NOMO-1 treated with DMSO at 0.1 percent for 48 hours (cell line): ENCODE measurements at regions not wholly inside any gene's neighbourhood (a gene's known extent, or its start where the extent isn't known, plus 50 kb on each side); places are given as distances from the start of the nearest gene placed in this dataset.
A peak's percentile ranks its signal among the peaks of the same experiment; 100 is the strongest.

Experiments used
- DNase-seq: peaks from one replicate; lab custom pipeline; 2025; ENCODE audit not compliant: unreplicated experiment; lab: John Stamatoyannopoulos, UW

DNA sequence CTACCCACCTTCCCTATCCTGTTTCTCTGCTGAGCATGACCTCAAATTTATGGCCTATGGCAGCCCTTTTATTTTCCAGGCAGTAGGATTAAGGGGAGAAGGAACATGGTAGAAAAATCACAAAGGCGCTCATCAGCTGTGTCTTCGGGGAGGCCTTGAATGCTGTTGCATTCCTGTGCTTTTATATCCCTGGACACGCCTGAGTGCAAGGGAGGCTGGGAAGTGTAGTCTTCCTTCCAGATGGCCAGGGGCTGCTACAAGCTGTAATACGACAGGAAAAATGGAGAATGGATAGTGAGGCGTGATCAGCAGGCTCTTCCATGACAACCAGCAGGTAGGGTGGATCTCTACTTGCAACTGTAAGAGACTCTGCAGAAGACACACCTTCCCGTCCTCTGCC, 210.9 kb upstream of the GGTLC1 start:
- no peak for DNase-seq

DNA sequence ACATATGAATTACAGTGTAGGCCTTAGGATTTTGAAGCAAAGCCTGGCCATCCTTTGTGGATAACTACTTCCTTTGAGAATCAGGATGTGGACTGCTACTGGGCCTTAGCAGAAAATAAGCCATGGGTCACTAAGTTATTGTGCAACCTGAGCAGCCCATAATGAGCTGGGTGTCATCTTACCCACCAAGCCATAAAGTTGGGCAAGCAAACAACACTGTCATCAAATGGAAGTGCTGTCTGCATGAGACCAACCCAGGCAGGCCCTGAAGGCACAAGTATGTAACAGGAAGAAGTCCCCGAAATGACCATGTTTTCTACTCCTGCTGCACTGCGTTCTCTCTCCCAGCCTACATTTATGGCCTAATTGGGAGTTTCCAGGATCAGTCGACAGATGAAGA, 205.6 kb upstream of the GGTLC1 start:
- peak; percentile 29 for DNase-seq

DNA sequence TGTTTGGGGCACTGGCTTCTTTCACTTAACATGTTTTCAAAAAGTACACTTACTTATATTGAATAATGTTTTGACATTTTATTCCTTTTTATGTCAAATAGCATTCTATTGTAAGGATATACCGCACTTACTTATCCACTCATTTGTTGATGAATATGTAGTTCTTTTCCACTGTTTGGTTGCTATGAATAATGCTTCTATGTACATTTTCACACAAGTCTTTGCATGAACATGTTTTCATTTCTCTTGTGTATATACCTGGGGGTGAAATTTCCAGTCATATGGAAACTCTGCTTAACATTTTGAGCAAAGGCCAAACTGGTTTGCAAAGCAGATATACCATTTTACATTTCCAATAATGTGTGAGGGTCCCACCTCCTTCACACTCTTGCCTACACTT, 202.3 kb upstream of the GGTLC1 start:
- no peak for DNase-seq

DNA sequence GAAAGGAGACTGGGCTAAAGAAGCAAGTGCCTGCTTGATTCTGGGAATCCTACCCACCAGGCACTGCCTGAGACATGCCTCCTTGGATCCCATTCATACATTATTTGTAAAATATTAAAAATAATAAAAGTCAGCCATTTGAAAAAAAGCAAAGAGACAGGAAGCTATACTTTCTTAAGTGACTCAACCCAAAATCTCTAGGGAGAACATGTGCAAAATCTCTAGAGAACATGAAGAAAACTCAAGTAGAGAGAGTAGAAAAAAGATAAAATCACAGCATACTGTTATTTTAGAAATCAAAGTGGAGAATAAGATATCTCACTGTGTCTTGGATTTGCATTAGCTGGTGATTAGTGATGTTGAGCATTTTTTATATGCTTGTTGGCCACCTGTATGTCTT, 197.2 kb upstream of the GGTLC1 start:
- no peak for DNase-seq

DNA sequence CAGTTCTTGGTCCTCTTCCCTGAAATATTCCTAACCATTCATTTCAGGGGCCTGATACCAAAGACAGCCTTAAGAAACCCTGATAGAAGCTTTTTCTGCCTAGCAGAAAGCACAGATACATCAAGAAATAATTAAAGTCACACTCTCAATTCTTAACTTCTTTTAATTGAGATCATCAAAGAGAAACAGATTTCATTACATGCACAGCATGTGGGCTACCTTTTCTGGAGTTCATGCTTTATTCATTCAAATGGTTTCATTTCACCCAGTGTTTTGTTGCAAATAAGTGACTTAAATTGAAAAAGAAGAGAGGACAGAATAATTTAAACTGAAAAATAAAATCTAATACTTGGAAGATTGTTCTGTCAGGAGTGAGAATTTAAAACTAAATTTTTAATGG, 192.6 kb upstream of the GGTLC1 start:
- DNase-seq, result no peak

DNA sequence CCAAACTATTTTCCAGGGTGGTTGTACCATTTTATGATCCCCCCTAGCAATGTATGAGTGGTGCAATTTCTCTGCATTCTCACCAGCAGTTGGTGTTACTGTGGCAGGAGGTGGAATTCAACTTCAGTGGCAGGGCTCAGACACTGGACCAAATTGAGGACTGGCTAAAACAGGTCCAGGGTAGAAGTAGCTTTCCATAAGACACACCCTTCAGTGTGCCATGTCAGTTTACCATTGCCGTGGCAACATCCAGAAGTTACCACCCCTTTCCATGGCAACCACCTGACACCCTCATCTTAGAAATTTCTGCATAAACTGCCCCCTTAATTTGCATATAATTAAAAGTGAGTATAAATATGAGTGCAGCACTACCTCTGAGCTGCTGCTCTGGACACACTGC, 180.7 kb upstream of the GGTLC1 start:
- no peak for DNase-seq

DNA sequence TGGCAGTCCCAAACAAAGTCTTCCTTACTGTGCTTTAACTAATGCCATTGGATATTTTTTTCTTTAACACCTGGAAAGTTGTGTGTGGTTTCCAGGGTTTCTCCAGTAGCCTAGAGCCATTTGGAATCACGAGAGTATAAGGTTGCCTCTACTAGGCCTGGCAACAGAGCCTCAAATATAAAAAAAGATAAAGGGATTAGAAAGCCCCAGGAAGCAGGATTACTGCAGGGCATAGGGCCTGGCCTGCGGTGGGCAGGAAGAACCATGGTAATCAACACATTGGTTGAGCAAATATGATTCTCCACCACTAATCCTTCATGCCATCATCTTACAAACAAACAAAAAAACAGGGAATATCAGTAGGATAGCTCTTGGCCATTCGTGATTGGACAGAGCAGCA, 177.8 kb upstream of the GGTLC1 start:
- no peak for DNase-seq

DNA sequence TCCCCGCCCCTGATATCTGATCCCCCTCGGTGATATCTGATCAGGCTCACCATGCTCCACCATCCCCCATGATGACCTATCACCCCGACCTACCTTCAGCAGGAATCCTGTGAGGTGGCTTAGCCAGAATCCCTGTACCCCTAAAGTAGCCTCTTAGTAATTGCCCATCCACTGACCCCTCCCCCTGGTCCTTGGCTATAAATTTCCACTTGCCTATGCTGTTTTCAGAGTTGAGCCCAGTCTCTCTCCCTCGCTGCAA, 177.5 kb upstream of the GGTLC1 start:
- no peak for DNase-seq

DNA sequence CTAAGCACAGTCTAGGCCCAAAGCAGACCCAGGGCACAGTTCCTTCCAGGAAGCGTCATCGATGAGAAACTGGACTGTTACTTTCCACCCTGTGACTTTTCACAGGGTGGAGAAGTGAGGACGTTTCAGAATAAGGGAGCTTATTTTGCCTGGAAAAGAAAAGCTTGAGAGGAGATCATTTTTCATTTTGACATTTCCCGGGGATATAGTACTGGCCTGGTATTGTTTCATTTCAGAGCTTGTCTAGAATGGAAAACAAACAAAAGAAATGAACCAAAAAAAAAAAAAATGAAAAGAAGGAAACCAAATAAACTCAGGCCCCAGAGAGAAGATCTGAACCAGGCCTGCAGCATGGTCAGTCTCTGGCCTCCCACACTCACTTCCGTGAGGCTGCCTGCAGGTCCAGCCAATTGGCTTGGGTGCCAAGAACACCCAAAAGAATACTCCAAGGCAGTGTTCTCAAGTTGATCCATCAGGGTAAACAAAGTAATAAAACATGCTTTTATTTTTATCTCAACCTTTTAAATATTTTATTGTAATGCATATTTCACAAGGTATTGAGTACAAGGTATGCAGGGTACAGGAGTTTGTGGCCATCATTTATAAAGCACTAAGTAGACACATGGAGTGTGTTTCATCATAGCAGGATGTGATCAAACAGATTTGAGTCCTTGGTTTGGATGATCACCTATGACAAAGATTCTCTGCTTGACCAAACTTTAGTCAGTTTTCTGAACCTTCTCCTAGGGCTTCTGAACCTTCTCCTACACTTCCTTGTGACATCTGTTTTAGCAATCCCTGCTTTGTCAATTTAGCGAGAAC, 176.9 kb upstream of the GGTLC1 start:
- no peak for DNase-seq

DNA sequence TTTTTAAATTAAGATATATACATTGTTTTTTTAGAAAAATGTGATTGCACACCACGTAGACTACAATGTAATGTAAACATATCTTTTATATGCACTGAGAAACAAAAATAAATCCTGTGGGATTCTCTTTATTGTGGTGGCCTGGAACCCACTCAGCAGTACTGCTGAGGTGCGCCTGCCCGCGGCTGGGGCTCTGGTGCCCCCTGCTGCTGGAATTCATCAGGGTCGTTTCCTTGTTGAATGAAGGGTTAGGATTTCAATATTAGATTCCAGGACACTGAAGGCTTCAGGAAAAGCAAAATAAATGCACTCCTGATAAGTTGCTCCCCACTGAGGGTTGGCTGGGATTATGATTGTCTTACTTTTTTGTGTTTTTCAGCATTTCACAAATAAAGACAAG, 175.8 kb upstream of the GGTLC1 start:
- DNase-seq, result peak; percentile 1

DNA sequence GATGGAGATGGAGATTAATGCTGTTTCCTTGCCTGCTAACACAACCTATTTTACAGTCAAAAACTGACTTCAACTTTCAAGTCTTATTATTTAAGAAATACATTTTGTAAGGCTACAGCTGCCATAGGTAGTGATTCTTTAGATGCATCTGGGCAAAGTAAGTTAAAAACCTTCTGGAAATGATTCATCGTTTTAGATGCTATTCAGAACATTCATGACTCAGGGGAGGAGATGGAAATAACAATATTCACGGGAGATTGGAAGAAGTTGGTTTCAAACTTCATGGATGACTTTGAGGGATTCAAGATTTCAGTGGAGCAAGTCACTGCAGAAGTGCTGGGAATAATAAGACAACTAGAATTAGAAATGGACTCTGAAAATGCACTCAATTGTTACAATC, 174.9 kb upstream of the GGTLC1 start:
- DNase-seq, result no peak

DNA sequence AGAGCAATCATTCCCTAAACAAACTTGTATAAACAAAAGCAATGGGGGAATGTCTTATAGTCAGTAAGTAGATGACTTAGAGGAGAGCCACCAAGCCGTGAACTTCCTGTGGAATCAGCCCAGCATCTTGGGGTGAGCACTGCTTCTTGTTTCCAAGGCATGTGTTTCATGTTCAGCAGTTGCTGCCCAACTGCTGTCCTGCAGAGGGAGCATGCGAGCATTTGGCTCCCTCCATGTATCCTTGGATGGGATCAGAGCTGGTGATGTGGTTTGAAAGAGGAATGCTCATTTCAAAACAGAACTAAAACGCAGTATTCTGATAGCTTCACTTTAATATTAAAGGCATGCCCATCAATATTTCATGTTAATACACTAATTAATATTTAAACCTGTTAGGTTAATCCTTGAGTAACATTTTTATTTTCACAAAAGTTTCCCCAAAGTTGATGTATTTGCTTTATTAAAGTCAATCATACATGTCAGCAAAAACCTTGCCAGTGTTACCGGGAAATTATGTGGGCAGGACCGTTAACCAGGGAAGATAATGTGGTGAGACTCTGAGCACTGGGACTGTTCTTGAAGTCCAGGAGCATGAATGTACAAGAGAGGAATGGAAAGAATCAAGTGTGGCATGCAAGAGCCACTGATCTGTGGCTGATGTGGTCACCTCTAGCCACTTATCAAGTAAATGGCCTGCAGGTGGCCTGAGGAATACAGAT, 172.1 kb upstream of the GGTLC1 start:
- no peak for DNase-seq

DNA sequence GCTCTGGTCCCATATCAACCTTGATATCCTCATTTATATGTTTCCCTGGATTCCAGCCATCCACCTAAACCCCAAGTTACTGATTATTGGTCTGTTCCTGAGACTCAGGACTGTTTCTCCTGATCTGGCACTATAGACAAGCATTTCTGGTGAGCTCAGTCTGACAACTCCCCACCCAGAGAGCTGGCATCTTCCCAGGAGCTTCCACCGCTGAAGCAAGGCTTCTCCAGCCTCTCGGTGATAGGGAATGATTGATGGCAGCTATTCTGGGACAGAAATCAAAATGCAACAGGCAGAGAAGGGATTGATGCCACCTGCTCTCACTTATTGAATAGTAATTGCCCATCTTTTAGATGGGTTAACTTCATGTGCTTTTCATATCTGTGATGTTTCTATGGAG, 169.7 kb upstream of the GGTLC1 start:
- DNase-seq, result no peak

DNA sequence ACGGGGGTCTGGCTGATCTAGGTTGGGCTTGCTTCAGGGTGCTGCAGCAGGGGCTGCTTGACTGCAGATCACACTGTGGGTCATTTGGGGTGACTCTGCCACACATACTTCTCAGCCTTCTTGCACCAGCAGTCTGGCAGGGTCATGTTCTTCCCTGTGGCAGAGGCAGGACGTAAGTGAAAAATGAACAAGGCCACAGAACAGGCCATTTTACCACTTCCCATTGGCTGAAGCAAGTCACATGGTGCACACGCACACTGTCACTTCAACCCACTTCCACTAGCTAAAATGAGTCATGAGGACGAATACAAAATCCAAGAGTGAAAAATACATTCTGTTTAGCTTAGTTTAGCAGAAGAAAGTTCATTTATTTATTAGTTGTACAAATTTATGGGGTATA, 168.6 kb upstream of the GGTLC1 start:
- no peak for DNase-seq

DNA sequence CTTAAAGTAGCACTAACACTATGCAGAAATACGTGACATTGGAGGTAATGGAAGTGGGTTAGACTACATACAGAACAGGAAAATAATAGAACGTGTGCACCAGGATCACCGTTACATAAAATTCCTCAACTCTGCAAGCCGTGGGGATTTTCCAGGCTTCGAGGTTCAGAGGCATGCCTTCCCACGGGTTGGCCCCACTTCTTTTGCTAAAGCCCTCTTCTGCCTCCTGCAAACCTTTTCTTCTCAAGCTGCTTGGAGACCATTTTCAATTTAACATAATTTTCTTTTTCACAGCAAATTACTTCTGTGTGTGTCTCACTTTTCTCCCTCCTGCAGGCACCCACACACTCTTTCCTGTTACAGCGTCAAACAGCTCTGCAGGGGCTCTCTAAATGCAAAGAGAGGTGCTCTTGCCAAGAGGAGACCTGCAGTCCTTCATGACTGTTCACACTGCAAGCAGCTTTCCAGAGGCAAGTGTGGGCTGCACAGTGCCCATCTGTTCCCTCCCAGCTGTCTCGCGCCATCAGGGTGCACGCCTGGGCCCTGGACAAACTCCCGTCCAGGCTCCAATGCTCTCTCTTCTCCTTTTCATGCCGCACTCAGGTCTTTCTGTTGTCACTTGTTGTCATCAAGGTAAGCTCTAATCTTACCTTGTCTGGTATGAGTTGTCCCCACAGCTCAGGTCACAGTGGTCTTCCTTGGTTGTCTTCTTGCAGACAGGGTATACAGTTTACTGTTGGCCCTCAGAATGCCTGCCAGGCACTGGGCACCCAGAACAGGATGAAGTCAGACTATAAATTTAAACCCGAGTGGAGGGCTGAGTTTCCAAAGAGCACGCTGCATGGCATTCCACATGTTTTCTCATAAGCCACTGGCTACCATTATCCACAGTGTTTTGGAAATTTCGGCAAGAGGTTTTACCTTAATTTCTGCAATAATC, 164.8 kb upstream of the GGTLC1 start:
- DNase-seq, result no peak

DNA sequence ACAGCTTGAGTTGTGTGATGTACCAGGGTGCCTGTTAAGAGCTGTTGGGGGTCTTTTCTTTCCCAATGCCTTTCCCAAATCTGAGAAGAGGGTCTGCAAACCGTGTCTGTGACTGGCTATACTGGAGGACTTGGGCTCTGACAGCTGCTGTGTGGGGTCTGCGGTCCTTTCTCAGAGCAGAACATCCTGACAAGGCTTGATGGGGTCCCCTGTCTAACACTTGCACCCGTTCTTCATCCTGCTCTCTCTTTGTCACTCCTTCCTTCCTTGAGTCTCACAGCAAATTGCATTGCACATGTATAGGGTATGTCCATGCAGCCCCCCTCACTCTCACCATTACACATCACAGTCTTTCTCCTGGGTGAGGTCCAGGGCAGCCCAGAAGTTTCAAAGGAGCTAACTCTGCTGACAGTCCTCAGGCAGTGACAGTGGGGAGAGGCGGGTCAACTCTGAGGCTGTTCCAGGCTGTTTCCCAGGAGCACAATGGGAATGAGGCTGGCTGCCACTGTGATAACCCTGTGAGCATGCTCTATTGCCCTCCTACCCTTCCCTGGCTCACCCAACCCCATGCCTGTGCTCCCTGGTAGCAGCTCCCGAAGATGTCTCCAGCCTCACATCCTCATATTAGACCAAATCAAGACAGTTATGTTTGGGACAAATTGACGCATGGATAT, 163.2 kb upstream of the GGTLC1 start:
- no peak for DNase-seq

DNA sequence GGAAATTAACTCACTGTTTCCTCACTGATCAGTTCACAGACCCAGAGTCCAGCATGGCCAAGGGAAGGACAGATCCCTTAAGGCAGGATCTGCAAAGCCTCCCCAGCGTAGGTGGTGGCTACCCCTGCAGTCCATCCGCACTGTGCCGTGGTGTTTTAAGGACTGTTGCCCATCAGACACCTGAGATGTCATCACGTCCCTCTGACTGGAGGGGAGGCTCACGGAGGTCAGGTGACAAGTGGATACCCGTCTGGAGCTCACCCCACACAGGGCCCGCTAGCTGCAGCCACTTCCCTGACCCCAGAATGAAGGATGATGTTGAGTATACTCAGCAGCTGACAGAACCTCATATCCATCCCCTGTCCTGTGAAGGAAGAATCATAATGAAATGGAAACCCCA, 161.8 kb upstream of the GGTLC1 start:
- DNase-seq, result no peak

DNA sequence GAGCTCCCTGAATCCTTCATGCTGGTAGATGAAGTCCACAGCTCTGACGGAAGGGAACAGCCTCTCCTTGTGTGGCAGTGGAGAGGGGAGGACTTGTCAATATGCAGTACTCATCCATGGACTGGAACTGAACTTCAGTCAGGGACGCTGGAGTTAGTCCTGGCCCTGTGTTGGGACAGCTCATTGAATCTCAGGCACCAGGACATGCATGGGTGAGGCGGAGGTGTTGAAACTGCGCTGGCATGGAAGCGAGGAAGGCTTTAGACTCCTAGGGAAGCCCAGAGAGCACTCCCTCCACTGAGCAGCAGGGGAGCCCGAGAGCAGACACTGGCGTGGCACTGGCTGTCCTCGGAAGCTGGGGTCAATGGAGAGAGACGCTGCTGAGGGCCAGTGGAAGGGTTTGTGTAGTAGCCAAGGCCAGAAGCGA, 161.3 kb upstream of the GGTLC1 start:
- no peak for DNase-seq

DNA sequence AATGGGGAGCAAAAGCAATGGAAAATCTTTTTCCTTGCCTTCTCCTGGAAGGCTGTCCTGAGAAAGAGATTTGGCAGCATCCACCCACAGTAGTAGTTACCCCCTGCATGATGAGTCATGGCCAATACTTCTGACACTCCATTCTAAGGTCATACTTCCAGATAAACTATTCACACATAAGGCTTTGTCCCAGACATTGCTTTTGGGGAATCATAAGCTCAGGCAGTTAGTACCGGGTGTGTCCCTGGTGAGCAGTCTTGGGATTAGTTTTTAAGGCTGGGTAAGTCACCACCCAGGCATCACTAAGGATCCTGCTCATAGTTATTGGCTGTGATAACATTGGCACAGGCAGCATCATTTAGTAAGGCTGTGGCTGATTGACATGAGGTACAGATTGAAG, 160.6 kb upstream of the GGTLC1 start:
- DNase-seq, result no peak

DNA sequence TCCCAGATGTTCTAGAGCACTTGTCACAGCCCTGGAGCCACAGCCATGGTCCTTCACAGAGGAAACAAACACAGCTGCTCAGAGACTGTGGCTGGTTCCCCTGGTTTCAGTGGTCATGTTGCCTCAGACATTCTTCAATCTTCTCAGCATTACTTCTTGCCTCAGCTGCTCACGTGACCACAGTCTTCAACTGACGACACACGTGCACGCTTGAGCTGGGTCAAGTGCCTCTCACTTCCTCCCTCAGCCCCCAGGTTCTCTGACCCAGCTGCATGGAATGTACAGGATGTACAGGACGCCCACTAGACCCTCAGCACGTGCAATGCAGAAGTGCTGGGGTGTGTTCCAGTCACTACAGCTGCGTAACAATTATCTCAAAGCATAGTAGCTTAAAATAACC, 159.8 kb upstream of the GGTLC1 start:
- DNase-seq, result peak; percentile 76

DNA sequence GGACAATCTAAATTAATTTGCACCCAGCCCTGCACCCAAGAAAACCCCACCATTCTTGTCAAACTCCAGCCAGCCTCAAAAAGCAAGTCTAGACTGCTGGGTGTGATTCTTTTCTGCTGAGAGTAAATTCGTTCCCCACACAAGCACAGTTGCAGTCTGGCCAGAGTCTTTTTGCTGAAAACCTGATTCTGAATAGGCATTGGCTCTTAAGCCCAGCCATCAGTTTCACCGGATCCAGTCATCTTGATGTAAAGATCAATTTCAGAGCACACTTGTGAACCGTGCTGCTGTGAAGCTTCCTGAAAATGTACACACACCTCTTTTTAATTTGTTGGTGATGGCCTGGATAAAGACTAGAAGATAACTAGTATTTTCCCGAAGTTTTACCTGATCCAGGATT, 159.4 kb upstream of the GGTLC1 start:
- no peak for DNase-seq
